ENCODE measurements at regions not wholly inside any gene's neighbourhood (a gene's known extent, or its start where the extent isn't known, plus 50 kb on each side); places are given as distances from the start of the nearest gene placed in this dataset.
"Not testable (repeated sequence)": the region's sequence is repeated elsewhere in the genome, so short reads cannot be mapped to it uniquely, and the experiment has no call there.

DNA sequence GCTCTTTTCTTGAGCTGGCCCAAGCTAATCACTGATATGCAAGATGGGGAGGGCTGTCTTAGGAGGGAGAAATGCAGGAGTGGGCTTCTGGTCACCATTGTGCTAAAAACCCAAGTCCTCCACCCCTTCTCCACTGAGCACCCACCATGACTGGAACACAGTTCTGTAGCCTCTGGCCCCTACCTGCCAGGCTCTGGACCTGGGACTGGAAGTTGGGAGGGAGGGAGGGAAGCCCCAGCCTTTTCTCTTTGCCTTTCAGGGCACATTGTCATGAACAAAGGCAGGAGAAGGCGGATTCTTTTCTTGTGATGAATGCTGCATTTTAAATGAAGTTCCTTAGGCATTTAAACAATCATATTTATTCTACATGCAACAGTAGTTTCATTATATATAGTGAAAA, 559.1 kb upstream of the TRPC7 start:
- DNase-seq = no peak

DNA sequence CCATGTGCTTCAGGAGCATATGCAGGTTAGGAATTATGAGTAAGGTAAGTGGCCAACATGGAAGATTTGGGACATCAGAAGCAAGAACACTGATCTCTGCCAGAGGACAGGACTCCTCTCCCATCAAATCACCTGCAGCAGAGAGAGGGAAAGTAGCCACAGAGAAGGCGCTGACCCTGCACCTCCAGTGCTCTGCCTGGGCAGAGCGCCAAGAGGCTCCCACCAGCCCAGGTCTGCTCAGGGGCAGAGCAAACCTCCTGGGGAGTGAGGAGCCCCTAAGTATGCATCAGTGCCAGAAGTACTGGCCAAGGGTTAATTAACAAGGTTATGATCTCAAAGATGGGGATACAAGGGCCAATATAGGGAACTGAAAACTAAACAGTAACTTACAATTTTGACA, 545.3 kb upstream of the TRPC7 start:
- DNase-seq = no peak

DNA sequence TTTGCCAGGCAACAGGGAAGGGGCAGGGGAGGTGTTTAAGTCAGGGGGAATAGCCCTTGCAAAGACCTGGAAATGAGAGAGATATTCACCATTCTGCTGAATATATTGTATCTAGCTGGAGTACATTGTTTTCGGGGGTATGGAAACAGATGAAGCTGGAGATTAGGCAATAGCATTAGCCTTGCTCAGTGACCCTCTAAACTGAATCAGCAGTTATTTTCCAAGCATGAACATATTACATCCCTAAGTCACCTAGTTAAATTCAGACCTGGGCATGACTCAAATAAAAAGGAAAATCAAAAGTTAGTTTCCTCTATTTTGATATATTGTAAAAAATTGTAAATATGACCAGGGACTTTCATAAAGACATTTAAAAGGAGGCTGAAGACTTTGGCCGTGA, 544.6 kb upstream of the TRPC7 start:
- DNase-seq = no peak

- no peak for DNase-seq
Measured at GRCh38 chr5:136907371-136907770, 542.0 kb upstream of the TRPC7 start.

GRCh38 chr5:136906545-136906944, 541.2 kb upstream of the TRPC7 start:
- no peak for DNase-seq

- no peak for DNase-seq
Measured at GRCh38 chr5:136905571-136905970, 540.2 kb upstream of the TRPC7 start.

GRCh38 chr5:136894070-136894469, 528.7 kb upstream of the TRPC7 start:
- no peak for DNase-seq

GRCh38 chr5:136892000-136892399, 526.7 kb upstream of the TRPC7 start:
- no peak for DNase-seq

DNA sequence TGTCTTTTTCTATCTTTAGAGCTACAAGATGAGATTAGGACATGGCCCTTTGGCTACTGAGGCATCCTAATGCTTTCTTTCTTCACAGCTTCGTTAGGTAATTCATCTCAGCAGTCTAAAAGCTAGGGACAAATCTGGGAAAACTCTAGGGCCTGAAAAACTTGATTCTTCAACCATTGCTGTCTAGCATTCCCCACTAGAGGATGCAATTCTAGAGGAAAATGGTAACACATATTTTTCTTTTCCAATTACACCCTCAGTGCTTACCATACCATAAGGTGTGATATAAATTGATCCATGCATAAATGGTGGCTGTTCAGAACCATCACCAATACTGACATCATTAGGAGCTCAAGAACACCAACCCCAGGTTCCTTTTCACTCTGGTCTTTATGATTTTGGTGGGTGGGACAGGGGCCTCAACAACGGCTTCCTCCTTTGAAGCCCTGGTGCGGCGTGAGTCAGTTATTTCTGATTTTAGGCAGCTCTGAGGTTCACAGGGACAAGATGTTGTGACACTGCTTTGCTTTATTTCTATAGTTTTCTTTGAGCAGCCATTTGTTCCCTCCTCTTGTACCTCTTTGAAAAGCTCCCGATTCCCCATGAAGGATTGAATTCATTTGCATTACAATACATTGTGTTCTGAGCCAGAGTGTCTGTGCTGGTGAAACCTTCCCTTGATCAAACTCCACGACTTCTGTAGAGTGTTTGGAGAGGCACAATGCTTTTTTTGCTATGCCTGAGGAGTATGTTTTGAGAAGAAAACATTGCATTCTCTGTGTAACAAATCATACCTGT, 526.0 kb upstream of the TRPC7 start:
- no peak for DNase-seq

DNA sequence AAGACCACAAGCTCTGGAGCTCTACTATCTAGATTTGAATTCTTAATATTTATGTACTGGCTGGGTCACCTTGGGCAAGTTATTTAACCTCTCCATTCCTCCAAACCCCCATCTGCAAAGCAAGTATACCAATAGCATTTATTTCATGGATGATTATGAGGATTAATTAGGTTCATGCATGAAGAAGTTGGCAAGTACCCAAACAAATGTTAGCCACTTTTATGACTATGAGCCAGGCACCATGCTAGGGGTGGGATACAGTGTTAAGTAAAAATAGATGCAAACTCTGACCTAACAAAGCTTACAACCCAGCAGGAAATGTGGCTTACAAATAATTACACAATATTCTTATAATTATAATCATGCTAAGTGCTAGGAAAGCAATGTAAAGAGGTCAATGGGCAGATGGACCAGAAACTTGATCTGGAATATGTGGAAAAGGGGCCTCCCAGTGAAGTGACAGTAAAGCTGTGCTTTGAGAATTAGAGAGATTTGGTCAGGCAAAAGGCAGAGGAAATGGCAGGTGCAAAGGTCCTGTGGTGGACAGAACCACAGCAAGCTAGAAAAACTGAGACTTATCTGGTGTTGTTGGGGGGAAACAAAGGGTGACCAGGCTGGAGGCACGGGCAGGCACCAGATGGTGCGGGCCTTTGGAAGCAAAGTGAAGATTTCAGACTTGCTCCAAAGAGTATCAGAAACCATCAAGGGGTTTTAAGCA, 525.2 kb upstream of the TRPC7 start:
- no peak for DNase-seq

GRCh38 chr5:136886608-136887007, 521.3 kb upstream of the TRPC7 start:
- DNase-seq = no peak

DNA sequence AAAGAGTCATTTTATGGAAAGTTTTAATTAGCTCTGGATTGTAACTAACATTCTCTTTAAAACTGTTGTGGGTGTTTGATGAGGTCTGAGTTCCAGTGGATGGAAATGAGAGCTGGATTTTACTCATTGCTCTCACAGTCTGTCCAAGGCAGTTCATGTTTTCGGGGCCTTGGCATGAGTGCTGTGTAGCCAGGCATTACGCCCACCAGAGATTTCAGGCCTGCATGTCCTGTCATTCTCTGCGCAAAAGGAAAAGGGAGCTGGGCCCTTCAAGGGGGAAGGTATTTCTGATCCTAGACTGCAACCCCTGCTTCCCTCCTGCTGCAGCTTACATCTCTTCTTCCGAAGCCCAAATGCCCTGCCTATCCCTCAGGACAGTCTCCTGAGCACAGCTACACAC, 499.6 kb upstream of the TRPC7 start:
- DNase-seq = no peak

DNA sequence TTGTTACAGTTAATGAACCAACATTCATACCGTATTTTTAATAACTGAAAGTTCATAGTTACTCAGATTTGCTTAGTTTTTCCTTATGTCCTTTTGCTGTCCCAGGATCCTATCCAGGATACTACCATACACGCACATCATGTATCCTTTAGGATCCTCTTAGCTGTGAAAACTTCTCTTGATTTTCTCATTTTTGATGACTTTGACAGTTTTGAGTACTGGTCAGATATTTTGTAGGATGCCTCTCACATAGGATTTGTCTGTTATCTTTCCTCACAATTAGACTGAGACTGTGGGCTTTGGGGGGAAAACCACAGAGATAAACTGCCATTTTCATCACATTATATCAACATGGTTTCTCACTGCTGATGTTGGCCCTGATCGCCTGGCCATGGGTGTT, 491.3 kb upstream of the TRPC7 start:
- DNase-seq = no peak

DNA sequence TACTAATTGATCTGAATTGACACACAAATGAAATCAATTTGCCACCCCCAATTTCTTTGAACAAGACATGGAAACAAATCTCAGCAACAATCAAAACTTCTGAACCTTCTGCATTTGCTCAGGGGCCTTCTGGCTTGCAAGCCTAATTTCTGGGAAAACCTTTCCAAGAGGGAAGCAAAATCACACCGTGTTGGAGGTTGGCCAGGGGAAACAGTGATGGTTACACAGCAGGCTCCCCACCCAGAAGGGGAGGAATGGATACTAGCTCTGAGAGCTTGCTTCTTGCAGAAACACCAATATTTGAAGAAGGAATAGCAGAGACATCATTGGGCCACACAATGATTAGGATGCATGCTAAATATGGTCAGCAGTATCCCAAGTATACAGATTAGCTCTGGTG, 488.6 kb upstream of the TRPC7 start:
- DNase-seq = no peak

DNA sequence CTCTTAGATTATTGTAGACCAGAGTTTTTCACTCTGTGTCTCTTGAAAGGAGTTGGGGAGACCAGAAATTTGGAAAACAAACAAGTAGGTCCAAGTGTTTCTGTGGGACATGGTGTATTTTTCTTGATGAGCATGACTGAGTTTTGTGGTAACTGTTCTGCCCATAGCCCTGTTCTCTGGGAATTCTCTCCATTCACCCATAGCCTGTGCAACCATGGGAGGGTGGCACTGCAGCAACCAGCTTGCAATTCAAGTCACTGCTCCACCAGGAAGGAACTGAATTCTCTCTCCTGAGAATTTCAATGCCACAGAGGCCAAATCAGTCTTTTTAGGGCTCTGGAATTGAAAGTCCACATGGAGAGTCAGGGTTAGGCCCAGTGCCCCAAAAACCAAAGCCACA, 475.3 kb upstream of the TRPC7 start:
- DNase-seq = no peak

- DNase-seq = no peak
Measured at GRCh38 chr5:136836093-136836492, 470.7 kb upstream of the TRPC7 start.

DNA sequence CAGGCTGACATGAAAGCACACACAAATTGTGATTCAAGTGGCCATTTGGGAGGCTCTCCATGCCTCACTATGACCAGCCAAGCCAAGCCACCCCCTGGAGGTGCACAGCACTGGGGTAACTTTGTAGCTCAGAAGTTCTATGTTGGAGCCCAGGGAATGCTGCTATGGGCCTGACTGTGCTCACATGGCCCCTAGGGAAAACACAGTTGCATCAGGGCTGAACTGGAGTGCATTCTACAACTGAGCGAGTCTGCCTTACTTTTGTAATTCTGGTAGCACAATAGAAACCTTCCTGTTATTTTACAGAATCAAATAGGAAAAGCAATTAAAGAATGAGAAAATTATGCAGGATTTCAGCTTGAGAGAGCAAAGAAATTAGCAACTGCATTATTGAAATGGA, 455.5 kb upstream of the TRPC7 start:
- DNase-seq = no peak

DNA sequence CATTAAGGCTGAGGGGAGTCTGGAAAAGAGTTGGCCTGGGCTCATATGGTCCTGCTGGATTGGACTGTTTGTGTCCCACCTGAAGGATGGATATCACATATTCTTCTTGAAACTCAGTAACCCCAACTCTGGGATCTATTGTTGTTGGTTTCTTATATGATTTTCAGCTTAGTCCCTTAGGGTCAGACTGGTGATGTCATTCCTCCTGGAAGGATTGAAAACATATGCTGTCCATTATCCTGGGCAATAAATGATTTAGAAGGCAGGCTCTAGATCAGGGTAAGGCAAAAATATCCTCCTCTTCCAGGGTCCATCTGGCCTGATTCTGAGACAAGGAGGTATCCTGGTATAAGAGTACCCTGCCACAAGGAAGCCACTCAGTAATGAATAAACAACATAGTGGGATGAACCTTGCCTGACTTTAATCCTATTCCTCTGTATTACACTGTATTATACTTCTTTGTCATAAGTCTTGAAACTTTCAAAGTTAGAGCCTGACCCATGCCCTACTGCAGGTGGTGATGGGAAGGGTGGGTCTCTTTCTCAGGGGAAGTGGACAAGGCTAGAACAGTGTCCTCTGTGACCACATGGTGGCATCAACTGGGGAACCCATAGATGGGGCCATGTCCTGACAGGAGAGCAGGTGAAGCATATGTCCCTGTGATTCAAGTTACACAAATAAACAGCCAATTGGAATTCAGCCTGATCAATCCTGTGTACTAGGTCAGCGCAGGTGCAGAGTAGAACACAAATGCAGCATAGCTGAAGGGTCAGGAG, 454.4 kb upstream of the TRPC7 start:
- no peak for DNase-seq

- no peak for DNase-seq
Measured at GRCh38 chr5:136816327-136816726, 451.0 kb upstream of the TRPC7 start.

- DNase-seq = no peak
Measured at GRCh38 chr5:136814619-136815378, 449.5 kb upstream of the TRPC7 start.

GRCh38 chr5:136812270-136812669, 446.9 kb upstream of the TRPC7 start:
- not testable (repeated sequence) for DNase-seq

DNA sequence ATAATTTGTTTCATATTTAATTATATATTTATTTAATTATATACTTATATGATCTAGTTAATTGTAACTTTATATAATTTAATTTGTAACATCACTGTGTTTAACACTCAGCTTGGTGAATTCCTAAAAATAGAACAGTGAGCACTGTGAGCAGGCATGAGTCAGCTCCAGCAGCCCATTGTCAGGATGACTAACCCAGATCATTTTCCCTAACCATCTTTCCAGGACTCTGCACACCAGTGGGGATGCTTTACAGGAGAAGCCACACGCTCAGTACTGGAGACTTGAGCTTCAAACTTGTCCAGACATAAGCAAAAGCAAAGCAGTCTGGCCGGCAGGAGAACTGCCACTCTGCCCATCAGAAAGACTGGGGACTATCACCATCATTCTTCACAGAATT, 446.2 kb upstream of the TRPC7 start:
- DNase-seq = no peak

DNA sequence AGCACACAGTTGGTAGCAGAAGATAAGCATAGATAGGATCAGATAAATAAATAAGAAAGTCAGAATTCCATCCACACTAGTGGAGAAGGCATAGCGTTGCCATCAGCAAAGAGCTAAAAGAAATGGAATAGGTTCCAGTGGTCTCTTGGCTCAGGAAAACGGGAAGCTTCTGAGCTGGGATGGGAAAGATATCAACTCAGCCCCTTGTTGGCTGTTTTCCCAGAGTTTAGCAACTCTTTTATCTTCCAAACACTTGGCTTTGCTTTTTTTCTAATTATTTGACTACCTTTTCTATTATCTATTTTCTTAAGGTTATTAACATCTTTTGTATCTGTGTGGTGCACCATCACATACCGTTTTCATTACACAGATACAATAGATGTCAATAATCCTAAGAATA, 445.7 kb upstream of the TRPC7 start:
- DNase-seq = no peak

Data from NCI-H526 (cell line).